ENCODE measurements at regions not wholly inside any gene's neighbourhood (a gene's known extent, or its start where the extent isn't known, plus 50 kb on each side); places are given as distances from the start of the nearest gene placed in this dataset.
"Not testable (repeated sequence)": the region's sequence is repeated elsewhere in the genome, so short reads cannot be mapped to it uniquely, and the experiment has no call there.

- not testable (repeated sequence) for DNase-seq
These were observed 69.4 kb upstream of the KIF2A start for GRCh38 chr5:62236593-62236992.

GRCh38 chr5:62237944-62238343 lies 68.1 kb upstream of the KIF2A start:
- DNase-seq, result not testable (repeated sequence)

- DNase-seq, result not testable (repeated sequence)
These were observed 67.4 kb upstream of the KIF2A start for GRCh38 chr5:62238584-62238983.

- not testable (repeated sequence) for DNase-seq
These were observed 65.5 kb upstream of the KIF2A start for GRCh38 chr5:62240494-62240893.

- not testable (repeated sequence) for DNase-seq
These were observed 64.0 kb upstream of the KIF2A start for GRCh38 chr5:62242000-62242399.

GRCh38 chr5:62243046-62243445 lies 63.0 kb upstream of the KIF2A start:
- DNase-seq, result not testable (repeated sequence)

GRCh38 chr5:62248192-62248591 lies 57.8 kb upstream of the KIF2A start:
- not testable (repeated sequence) for DNase-seq

- DNase-seq, result not testable (repeated sequence)
These were observed 55.9 kb upstream of the KIF2A start for GRCh38 chr5:62250085-62250484.

GRCh38 chr5:62250919-62251318 lies 55.1 kb upstream of the KIF2A start:
- DNase-seq, result not testable (repeated sequence)

GRCh38 chr5:62252519-62252918 lies 53.5 kb upstream of the KIF2A start:
- not testable (repeated sequence) for DNase-seq

GRCh38 chr5:62255551-62255950 lies 50.5 kb upstream of the KIF2A start:
- DNase-seq, result not testable (repeated sequence)

GRCh38 chr5:62256161-62257019 lies 49.6 kb upstream of the KIF2A start:
- DNase-seq, result peak; percentile 4 to 23
